SU-DHL-6 (cell line): ENCODE measurements at regions not wholly inside any gene's neighbourhood (a gene's known extent, or its start where the extent isn't known, plus 50 kb on each side); places are given as distances from the start of the nearest gene placed in this dataset.

Experiments
- EZH2phosphoT487 ChIP-seq: fragments of 200-600 bp; sonication (generic), shearing (Covaris generic); conservative IDR thresholded peaks from 2 replicates; pipeline ENCODE4 v1.6.1; 2018; ENCODE audit warnings: mild to moderate bottlenecking, antibody characterized with exemption, low read length, moderate library complexity, mixed read lengths
- TF ChIP-seq, protein P1 (sequence below): fragments of 200-600 bp; sonication (generic); IDR thresholded peaks from one replicate; pipeline ENCODE4 v1.5.1; 2017; ENCODE audit warnings: antibody characterized with exemption, mild to moderate bottlenecking, low read length, moderate library complexity; ENCODE audit not compliant: insufficient read depth, poor library complexity, severe bottlenecking

DNA sequence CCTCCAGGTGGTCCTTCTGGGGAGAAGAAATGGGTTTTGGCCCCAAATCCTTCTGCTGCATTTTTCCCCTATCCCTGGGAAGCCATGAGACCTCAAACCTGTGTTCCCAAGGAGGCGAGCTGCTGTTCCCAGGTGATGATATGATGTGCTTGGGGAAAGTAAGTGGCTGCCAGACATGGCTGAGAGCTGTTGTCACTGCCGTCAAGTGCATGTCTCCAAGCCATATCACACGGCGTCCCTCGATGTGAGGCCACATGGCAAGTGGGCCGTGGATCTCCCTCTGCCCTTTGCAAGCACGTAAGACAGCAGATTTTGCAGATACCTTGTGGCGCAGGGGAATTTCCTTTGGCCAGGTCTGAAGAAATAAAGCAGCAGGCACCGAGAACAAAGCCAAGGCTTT lies 103.7 kb upstream of the CD93 start:
- TF ChIP-seq, protein P1, sequence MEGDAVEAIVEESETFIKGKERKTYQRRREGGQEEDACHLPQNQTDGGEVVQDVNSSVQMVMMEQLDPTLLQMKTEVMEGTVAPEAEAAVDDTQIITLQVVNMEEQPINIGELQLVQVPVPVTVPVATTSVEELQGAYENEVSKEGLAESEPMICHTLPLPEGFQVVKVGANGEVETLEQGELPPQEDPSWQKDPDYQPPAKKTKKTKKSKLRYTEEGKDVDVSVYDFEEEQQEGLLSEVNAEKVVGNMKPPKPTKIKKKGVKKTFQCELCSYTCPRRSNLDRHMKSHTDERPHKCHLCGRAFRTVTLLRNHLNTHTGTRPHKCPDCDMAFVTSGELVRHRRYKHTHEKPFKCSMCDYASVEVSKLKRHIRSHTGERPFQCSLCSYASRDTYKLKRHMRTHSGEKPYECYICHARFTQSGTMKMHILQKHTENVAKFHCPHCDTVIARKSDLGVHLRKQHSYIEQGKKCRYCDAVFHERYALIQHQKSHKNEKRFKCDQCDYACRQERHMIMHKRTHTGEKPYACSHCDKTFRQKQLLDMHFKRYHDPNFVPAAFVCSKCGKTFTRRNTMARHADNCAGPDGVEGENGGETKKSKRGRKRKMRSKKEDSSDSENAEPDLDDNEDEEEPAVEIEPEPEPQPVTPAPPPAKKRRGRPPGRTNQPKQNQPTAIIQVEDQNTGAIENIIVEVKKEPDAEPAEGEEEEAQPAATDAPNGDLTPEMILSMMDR, result no peak
- TF ChIP-seq EZH2phosphoT487, result no peak
